T47D (cell line): ENCODE measurements at regions not wholly inside any gene's neighbourhood (a gene's known extent, or its start where the extent isn't known, plus 50 kb on each side); places are given as distances from the start of the nearest gene placed in this dataset.
"Not testable (repeated sequence)": the region's sequence is repeated elsewhere in the genome, so short reads cannot be mapped to it uniquely, and the experiment has no call there.

ENCODE experiments used
- DNase-seq, 2 experiments: peaks; one replicate each; pipeline versions ENCODE4 v3.0.0 to v3.0.0-alpha.2; 2011 to 2012; ENCODE audit warnings: low read depth in 1 of 2, low spot score in 1 of 2
- JUND ChIP-seq: IDR thresholded peaks from 2 replicates; pipeline ENCODE4 v1.6.1; 2012; ENCODE audit warnings: low read depth
- in situ Hi-C: cut with HindIII; loops from 2 replicates; pipeline ENCODE4 v1.10.0; 2016; ENCODE audit warnings: low sequenced_read_pairs, low pct_unique_long_range_greater_than_20kb

DNA sequence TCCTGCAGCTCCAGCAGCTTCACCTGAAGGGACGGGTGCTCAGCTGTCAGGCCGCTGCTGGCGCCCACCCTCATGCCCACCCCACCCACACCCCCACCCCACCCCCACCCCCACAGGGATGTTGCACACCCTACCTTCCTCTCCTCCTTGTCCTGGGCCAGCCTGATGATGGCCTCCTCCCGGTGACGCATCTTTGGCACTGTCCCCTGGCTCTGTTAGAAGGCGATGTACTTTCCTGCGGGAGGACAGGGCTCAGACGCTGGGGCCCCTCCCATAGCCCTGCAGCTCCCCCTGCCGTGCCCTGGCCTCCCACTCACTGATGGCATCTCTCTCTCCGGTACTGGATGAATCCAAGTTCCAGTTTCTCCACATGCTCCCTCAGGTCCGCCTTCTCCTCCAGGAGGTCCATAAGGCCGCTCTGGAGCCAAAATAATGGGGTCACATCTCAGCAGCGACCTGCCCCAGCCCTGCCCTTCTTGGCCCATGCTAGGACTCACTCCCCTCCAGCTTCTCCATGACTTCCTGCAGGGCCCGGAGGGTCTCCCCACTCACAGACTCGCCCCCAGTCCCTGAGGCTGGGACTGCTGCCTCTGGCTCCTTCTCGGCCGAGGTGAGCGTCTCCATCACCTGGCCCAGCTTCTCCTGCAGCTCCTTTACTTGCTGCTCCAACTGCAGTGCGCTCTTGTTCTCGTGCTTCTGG lies 55.2 kb downstream of the GOLGA8B start:
- in situ Hi-C loops, DNase-seq: not testable (repeated sequence)

DNA sequence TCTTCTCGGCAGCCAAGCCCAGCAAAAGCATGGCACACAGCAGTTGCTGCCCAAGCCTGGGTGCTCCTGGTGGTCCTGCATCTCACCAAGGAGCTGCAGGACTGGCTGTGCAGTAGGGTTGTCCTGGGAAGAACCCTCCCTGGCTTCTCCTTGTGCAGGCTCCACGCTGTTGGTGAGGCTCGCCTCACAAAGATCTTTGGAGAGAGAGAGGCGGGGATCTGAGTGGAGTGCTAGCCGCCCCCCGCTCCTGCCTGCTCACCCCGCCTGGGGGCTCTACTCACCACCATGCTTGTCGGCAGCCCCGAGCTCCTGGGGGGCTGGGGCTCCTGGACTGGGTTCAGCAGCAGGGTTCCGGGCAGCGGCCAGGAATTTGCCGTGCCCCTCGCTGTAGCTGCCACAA lies 55.8 kb downstream of the GOLGA8B start:
- in situ Hi-C loops, DNase-seq: not testable (repeated sequence)

DNA sequence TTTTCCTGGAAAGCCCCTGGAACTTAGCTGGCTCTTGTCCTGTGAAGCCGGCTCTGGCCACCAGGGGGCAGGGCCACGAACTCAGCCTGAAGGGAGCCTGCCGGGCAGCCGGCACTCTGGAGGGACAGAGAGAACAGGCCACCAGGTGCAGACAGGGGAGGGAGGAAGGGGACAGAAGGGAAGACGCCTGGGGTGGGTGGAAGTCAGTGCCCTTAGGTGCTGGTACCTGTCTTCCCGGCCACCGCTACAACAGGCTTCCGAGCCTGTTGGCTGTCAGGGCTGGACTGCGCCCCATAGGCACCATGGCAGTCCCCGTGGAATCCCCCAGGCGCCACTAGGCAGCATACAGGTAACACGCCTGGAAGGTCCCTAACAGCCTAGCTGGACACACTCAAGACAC lies 59.6 kb downstream of the GOLGA8B start:
- DNase-seq, in situ Hi-C loops: not testable (repeated sequence)

DNA sequence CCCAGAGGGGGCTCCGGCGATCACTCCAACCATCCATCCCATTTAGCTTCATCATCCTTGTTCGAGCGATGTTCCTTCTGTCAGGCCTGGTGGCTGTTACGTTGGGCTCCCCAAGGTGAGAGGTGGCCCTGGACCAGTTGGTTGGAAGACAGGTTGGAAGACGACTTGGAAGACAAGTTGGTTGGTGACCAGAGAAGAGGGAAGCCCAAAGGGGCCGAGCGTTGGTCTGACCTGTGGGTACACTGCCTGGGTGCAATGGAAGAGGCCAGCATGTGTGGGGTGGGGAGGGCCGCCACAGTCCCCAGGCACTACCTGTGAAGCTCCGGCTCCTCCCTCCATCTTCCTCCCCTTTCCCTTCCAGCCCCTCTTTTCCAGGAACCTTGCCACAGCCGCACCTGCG lies 60.9 kb downstream of the GOLGA8B start:
- DNase-seq, in situ Hi-C loops: not testable (repeated sequence)

DNA sequence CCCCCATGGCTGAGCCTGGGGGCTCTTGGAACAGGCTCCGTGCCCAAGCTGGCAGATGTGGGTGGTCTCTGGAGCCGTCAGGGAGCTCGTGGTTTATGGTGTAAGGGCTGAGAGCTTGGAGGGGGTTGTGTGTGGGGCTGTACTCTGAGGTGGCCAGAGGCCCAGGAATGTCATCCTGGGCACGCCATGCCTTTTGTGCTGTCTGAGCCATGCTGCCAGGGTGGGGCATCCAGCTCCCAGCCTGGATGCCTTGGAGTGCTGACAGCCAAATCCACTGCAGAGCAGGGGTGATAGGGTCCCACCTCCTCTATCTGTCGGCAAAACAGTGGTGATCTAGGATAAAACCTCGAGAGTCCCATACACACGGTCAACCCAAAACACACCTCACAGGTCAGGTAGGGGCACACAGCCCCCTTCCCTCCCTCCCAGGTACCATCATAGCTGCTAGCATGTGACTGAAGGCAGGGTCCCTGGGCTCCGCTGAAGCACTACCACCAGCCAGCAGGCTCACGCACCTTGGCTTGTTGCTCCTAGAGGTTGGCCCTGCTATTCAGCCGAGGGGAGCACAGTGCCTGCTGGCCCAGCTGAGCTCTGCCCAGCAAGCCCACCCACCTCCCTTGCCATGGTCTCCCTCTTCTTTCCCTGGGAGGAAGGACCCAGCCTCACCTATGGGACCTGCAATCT lies 61.5 kb downstream of the GOLGA8B start:
- in situ Hi-C loops, DNase-seq: not testable (repeated sequence)

DNA sequence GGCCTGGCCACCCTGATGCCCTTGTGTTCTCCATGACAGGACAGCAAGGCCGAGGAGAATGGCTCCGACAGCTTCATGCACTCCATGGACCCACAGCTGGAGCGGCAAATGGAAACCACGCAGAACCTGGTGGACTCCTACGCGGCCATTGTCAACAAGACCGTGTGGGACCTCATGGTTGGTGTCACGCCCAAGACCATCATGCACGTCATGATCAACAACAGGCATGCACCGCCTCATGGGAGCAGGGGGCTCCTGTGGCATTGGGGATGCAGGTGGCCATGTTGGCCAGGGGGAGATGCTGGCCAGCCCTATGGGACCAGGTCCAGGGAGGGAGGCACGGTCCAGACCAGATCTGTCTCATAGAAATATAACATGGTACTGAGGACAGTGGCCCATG lies 62.9 kb downstream of the GOLGA8B start:
- in situ Hi-C loops: no loop called here
- no peak for DNase-seq
- no peak for TF ChIP-seq JUND

DNA sequence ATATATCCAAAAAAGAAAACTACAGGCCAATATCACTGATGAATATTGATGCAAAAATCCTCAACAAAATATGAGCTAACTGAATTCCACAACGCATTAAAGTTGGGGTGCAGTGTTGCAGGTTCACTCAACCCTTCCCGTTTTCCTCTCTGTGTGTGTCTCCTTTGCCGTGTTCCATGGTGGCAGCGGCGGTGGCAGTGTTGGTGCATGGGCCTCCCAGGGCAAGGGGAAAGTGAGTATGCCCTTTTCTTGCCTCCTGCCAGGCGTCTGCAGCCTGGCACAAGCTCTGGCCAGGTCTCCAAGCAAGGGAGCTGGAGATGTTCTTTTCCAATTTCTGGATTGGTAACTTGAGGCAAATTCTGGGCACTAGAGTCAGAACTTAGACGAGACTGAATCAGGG lies 63.4 kb downstream of the GOLGA8B start:
- in situ Hi-C loops, DNase-seq: not testable (repeated sequence)

DNA sequence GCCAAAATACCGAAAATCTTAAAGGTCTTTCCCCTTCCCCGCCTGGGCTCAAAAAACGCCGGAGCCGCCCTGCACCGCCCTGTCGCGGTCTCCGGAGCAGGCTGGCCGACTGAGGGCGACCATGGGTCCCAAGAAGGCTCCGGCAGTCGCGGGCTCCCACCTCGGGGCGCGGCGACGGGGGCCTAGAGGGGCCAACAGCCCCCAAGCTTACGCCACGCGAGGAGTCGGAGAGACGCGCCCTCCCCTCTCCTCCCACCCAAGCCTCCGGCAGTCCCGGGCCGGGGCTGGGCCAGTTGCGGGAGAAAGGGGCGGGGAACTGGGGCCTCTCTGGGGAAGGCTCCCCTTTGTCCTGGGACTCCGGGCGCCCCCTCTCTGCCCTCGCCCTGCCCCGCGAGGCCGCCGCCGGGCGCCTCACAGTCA lies 69.2 kb downstream of the GOLGA8B start:
- in situ Hi-C loops: no loop called here
- TF ChIP-seq JUND: no peak
- no peak for DNase-seq

DNA sequence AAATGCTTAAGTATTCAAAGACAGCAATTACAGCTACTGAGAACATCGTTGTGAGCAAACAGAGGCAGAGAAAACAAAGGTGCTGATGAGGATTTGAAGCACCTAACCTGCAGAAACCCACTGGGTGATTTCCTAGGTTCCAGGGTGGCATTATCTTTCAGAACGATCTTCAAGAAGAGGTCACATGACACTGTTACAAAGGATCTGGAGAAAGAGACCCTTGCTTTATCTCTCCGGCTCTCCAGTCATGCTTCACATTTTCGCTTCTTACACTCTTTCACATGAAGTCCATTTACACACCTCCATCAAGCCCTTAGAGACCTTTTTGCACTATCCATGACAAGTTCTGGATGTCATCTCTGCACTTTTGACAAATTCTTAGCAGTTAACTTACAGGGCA lies 70.8 kb downstream of the GOLGA8B start:
- DNase-seq: no peak
- in situ Hi-C loops: no loop called here
- TF ChIP-seq JUND: no peak

DNA sequence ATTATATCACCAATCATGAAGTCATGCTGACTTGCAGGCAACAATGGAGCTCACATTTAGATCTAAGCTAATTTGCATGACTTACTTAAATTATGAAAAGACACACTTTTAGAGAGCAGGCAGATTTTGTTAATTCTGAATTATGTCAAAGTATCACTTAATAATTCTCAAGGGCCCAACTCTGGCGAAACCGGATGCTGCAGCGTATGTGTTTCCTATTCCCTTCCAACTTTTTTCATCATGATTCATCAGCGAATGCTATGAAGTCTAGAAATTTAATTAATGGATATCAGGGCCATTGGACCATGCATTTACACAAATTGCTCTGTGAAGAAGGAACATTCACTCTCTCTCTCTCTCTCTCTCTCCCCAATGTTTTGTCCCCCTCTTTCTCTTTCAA lies 63.5 kb upstream of the GOLGA8A start:
- DNase-seq: no peak
- TF ChIP-seq JUND: no peak
- in situ Hi-C loops: no loop called here

DNA sequence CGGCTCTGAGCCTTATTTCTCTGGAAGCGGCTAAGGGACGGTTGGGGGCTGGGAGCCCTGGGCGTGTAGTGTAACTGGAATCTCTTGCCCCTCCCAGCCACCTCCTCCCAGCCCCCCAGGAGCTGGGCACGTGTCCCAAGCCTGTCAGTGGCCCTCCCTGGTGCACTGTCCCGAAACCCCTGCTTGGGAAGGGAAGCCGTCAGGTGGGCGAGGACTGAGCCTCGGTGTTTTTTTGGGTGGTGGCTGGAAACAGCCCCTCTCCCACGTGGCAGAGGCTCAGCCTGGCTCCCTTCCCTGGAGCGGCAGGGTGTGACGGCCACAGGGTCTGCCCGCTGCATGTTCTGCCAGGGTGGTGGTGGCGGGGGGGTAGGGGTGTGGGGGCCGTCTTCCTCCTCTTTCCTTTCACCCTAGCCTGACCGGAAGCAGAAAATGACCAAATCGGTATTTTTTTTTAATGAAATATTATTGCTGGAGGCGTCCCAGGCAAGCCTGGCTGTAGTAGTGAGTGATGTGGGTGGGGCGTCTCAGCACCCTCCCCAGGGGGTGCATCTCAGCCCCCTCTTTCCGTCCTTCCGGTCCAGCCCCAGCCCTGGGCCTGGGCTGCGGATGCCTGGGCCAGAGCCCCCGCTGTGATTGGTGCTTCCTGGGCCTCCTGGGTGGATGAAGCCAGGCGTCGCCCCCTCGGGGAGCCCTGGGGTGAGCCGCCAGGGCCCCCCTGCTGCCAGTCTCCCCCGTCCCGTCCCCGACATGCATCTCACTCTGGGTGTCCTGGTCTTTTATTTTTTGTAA lies 58.8 kb upstream of the GOLGA8A start:
- in situ Hi-C loops: no loop called here
- no peak for TF ChIP-seq JUND
- DNase-seq: no peak

DNA sequence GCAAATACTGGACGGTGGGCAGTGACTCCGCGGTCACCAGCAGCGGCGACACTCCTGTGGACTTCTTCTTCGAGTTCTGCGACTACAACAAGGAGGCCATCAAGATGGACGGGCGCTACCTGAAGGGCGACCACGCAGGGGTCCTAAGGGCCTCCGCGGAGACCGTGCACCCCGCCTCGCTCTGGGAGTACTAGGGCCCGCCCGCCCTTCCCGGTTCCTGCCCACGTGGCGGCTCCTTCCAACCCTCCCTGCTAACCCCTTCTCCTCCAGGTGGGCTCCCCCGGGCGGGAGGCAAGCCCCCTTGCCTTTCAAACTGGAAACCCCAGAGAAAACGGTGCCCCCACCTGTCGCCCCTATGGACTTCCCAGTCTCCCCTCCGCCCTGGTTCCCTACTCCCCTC lies 58.1 kb upstream of the GOLGA8A start:
- DNase-seq, in situ Hi-C loops: not testable (repeated sequence)

DNA sequence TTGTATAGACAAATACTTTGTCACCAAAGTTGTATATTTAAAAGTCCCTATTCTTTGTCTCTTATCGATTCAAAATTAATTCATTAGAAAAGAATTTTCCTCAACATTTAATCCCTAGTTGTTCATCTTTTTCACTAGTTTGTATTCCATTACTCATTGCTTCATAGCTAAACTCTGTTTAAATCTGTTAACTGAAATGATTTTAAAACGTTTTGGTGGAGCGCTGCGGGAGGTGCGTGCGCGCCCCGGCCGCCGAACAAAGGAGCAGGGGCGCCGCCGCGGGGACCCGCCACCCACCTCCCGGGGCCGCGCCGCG lies 56.4 kb upstream of the GOLGA8A start:
- in situ Hi-C loops: no loop called here
- no peak for TF ChIP-seq JUND
- no peak for DNase-seq
